Small intestine (tissue), 7 donors: ENCODE measurements at regions not wholly inside any gene's neighbourhood (a gene's known extent, or its start where the extent isn't known, plus 50 kb on each side); places are given as distances from the start of the nearest gene placed in this dataset.

Experiments
- DNase-seq, 2 donors: peaks; one replicate each; pipeline versions ENCODE4 v3.0.0 to v3.0.0-alpha.2; 2013
- FAIRE-seq: peaks from 2 replicates; lab custom pipeline; 2012; peaks lifted over from hg19 to GRCh38; lab: Jason Lieb, UNC
- H3K27ac ChIP-seq, 3 donors: one replicate each; pipeline ENCODE4 v1.5.1; 2013; ENCODE audit warnings: low read length in 2 of 3, mild to moderate bottlenecking in 2 of 3, control low read depth in 1 of 3, inconsistent platforms in 1 of 3, low read depth in 1 of 3, moderate library complexity in 1 of 3
- H3K27me3 ChIP-seq, 3 donors: one replicate each; pipeline ENCODE4 v1.6.1; 2013; ENCODE audit warnings: low read length in 3 of 3, inconsistent platforms in 1 of 3; ENCODE audit not compliant: control insufficient read depth in 3 of 3, insufficient read depth in 3 of 3
- H3K36me3 ChIP-seq, 3 donors: one replicate each; pipeline ENCODE4 v1.6.1; 2013; ENCODE audit warnings: low read length in 3 of 3, inconsistent platforms in 1 of 3, low read depth in 1 of 3, mild to moderate bottlenecking in 1 of 3, moderate library complexity in 1 of 3; ENCODE audit not compliant: control insufficient read depth in 3 of 3, insufficient read depth in 2 of 3
- H3K4me1 ChIP-seq, 3 donors: one replicate each; pipeline ENCODE4 v1.6.1; 2013; ENCODE audit warnings: low read length in 2 of 3, inconsistent platforms in 1 of 3, low read depth in 1 of 3, mild to moderate bottlenecking in 1 of 3, moderate library complexity in 1 of 3; ENCODE audit not compliant: control insufficient read depth in 3 of 3, insufficient read depth in 2 of 3
- H3K4me3 ChIP-seq, 3 donors: one replicate each; pipeline ENCODE4 v1.5.1; 2013; ENCODE audit warnings: low read length in 3 of 3, control low read depth in 1 of 3, inconsistent platforms in 1 of 3, low read depth in 1 of 3, mild to moderate bottlenecking in 1 of 3, moderate library complexity in 1 of 3
- H3K9me3 ChIP-seq, 2 donors: one replicate each; pipeline ENCODE4 v1.6.1; 2013; ENCODE audit warnings: low read depth in 1 of 2, low read length in 1 of 2; ENCODE audit not compliant: control insufficient read depth in 2 of 2, insufficient read depth in 1 of 2
- WGBS, 3 donors: extraction: QIAGEN DNeasy Blood & Tissue Kit; methylation state at CpG; one replicate each; pipeline ENCODE4 v1.1.7; 2013; 5-methylcytosine and 5-hydroxymethylcytosine counted together
- donor health status: healthy with polysubstance abuse.
- donor health status: control.
- donor health status: control.
- donor health status: Bipolar disorder and iron deficiency.
- donor health status: healthy.

GRCh38 chr11:69976794-69977193 lies 101.3 kb upstream of the ANO1 start:
- H3K27me3 ChIP-seq: peaks cover 0 to 10% (median 4%) of the 10 kb centered on the region in 3 donors
- no peaks in the 10 kb centered on the region for H3K36me3 ChIP-seq
- H3K27ac ChIP-seq: no peak overlapping the region
- no peak overlapping the region for H3K4me3 ChIP-seq
- no peaks in the 10 kb centered on the region for H3K9me3 ChIP-seq
- FAIRE-seq (no peak), DNase-seq (no peak)
- peaks cover 0 to 12% (median 0%) of the 10 kb centered on the region in 3 donors for H3K4me1 ChIP-seq
- 84 to 86% (median 86%) methylated on average over 10 of the region's 10 CpGs for WGBS, 3 donors

GRCh38 chr11:69977951-69978350 lies 100.2 kb upstream of the ANO1 start:
- Histone ChIP-seq H3K27ac (no peak overlapping the region), H3K27me3 (peaks cover 0 to 22% (median 7%) of the 10 kb centered on the region in 3 donors), H3K4me1 (peaks cover 0 to 4% (median 0%) of the 10 kb centered on the region in 3 donors), H3K9me3 (no peaks in the 10 kb centered on the region), H3K36me3 (no peaks in the 10 kb centered on the region), H3K4me3 (no peak overlapping the region)
- DNase-seq (no peak), FAIRE-seq (no peak)
- 85 to 91% (median 90%) methylated on average over 12 of the region's 12 CpGs for WGBS, 3 donors

- Histone ChIP-seq H3K27ac (no peak overlapping the region), H3K4me3 (no peak overlapping the region), H3K36me3 (no peaks in the 10 kb centered on the region), H3K9me3 (no peaks in the 10 kb centered on the region), H3K27me3 (peaks cover 0 to 30% (median 7%) of the 10 kb centered on the region in 3 donors), H3K4me1 (peaks cover 0 to 5% (median 0%) of the 10 kb centered on the region in 3 donors)
- FAIRE-seq (no peak), DNase-seq (no peak)
- WGBS, 3 donors: 34 to 53% (median 42%) methylated on average over 10 of the region's 10 CpGs
These were observed 99.1 kb upstream of the ANO1 start for GRCh38 chr11:69978841-69979614.

- WGBS, 3 donors: 74 to 82% (median 76%) methylated on average over 9 of the region's 9 CpGs
- H3K9me3 ChIP-seq: no peaks in the 10 kb centered on the region
- DNase-seq (no peak), FAIRE-seq (no peak)
- no peak overlapping the region for H3K27ac ChIP-seq
- H3K27me3 ChIP-seq: peaks cover 0 to 36% (median 9%) of the 10 kb centered on the region in 3 donors
- H3K4me1 ChIP-seq: peaks cover 0 to 6% (median 0%) of the 10 kb centered on the region in 3 donors
- no peaks in the 10 kb centered on the region for H3K36me3 ChIP-seq
- H3K4me3 ChIP-seq: no peak overlapping the region
These were observed 98.5 kb upstream of the ANO1 start for GRCh38 chr11:69979632-69980031.

GRCh38 chr11:69981119-69981784 lies 96.9 kb upstream of the ANO1 start:
- Histone ChIP-seq H3K9me3 (no peaks in the 10 kb centered on the region), H3K36me3 (no peaks in the 10 kb centered on the region), H3K4me1 (peaks cover 0 to 20% (median 0%) of the 10 kb centered on the region in 3 donors), H3K4me3 (no peak overlapping the region), H3K27ac (no peak overlapping the region), H3K27me3 (peaks cover 0 to 49% (median 17%) of the 10 kb centered on the region in 3 donors)
- DNase-seq (no peak), FAIRE-seq (no peak)
- 54 to 73% (median 68%) methylated on average over 15 of the region's 15 CpGs for WGBS, 3 donors

GRCh38 chr11:69982690-69983570 lies 95.2 kb upstream of the ANO1 start:
- H3K4me1 ChIP-seq: peaks cover 0 to 20% (median 0%) of the 10 kb centered on the region in 3 donors
- H3K9me3 ChIP-seq: no peaks in the 10 kb centered on the region
- no peak overlapping the region for H3K4me3 ChIP-seq
- peaks cover 0 to 64% (median 21%) of the 10 kb centered on the region in 3 donors for H3K27me3 ChIP-seq
- FAIRE-seq (no peak), DNase-seq (no peak)
- no peaks in the 10 kb centered on the region for H3K36me3 ChIP-seq
- WGBS, 3 donors: 75 to 79% (median 76%) methylated on average over 18 to 20 of the region's 20 CpGs
- no peak overlapping the region for H3K27ac ChIP-seq

GRCh38 chr11:69983571-69983877 lies 94.6 kb upstream of the ANO1 start:
- no peaks in the 10 kb centered on the region for H3K36me3 ChIP-seq
- 68 to 78% (median 77%) methylated on average over 10 of the region's 10 CpGs for WGBS, 3 donors
- FAIRE-seq (no peak), DNase-seq (no peak)
- H3K4me1 ChIP-seq: peaks cover 0 to 20% (median 0%) of the 10 kb centered on the region in 3 donors
- no peaks in the 10 kb centered on the region for H3K9me3 ChIP-seq
- H3K4me3 ChIP-seq: no peak overlapping the region
- peaks cover 0 to 68% (median 17%) of the 10 kb centered on the region in 3 donors for H3K27me3 ChIP-seq
- H3K27ac ChIP-seq: no peak overlapping the region

- Histone ChIP-seq H3K36me3 (no peaks in the 10 kb centered on the region), H3K4me1 (peaks cover 0 to 20% (median 0%) of the 10 kb centered on the region in 3 donors), H3K27ac (no peak overlapping the region), H3K4me3 (no peak overlapping the region), H3K9me3 (no peaks in the 10 kb centered on the region), H3K27me3 (peaks cover 0 to 71% (median 17%) of the 10 kb centered on the region in 3 donors)
- 21 to 38% (median 23%) methylated on average over 9 to 10 of the region's 10 CpGs for WGBS, 3 donors
- no peak for FAIRE-seq
- no peak for DNase-seq
These were observed 94.1 kb upstream of the ANO1 start for GRCh38 chr11:69983897-69984438.
